ENCODE measurements at regions not wholly inside any gene's neighbourhood (a gene's known extent, or its start where the extent isn't known, plus 50 kb on each side); places are given as distances from the start of the nearest gene placed in this dataset.

DNA sequence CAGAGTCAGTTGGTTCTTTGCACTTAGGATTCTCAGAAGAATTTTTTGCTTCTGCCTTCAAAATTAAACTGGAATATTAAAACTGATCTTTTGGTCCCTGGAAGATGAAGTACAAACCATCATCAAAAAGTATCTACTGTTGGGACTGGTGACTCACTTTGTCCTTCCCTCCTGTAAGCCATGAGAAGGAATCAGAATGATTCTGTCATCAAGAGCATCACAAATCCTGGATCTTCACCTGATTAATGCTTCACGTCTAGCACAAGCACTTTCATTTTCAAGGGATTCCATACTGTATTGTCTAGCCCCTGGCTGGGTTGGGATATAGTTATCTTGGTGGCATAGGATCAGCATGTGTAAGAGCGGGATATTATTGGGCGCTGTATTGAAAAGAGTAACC is 69.3 kb upstream of the CYP1B1 start:
- Histone ChIP-seq H3K27me3 (replicated peaks; ENCODE audit: control insufficient read depth, insufficient read depth, low read length) (no peaks in the 10 kb centered on the region), H3K36me3 (ENCODE audit: control insufficient read depth, insufficient read depth, low read length) (no peaks in the 10 kb centered on the region), H3K4me1 (peaks cover 13% of the 10 kb centered on the region), H3K9me3 (no peaks in the 10 kb centered on the region; the same call in 1 of the 2 replicates), H3K4me3 (ENCODE audit: low read depth, low read length) (no peak overlapping the region)
- ChIA-PET CTCF (no interaction called here), POLR2A (no interaction called here)
- intact Hi-C loops (cut with micrococcal nuclease; ENCODE audit: unreplicated experiment) = no loop called here
- Mint-ChIP-seq H3K36me3 (ENCODE audit: insufficient read depth, unreplicated experiment) (no peaks in the 10 kb centered on the region), H3K27ac (ENCODE audit: unreplicated experiment) (no peak overlapping the region), H3K9me3 (ENCODE audit: unreplicated experiment) (peaks cover 17% of the 10 kb centered on the region), H3K4me3 (ENCODE audit: unreplicated experiment) (no peak overlapping the region), H3K4me1 (ENCODE audit: low read depth, unreplicated experiment) (peaks cover 8% of the 10 kb centered on the region), H3K27me3 (ENCODE audit: insufficient read depth, unreplicated experiment) (no peaks in the 10 kb centered on the region)
- TF ChIP-seq, protein P1, sequence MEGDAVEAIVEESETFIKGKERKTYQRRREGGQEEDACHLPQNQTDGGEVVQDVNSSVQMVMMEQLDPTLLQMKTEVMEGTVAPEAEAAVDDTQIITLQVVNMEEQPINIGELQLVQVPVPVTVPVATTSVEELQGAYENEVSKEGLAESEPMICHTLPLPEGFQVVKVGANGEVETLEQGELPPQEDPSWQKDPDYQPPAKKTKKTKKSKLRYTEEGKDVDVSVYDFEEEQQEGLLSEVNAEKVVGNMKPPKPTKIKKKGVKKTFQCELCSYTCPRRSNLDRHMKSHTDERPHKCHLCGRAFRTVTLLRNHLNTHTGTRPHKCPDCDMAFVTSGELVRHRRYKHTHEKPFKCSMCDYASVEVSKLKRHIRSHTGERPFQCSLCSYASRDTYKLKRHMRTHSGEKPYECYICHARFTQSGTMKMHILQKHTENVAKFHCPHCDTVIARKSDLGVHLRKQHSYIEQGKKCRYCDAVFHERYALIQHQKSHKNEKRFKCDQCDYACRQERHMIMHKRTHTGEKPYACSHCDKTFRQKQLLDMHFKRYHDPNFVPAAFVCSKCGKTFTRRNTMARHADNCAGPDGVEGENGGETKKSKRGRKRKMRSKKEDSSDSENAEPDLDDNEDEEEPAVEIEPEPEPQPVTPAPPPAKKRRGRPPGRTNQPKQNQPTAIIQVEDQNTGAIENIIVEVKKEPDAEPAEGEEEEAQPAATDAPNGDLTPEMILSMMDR (IDR thresholded peaks at IDR 0.05; ENCODE audit: insufficient read depth in 1 of 2, low read depth in 1 of 2, low read length in 1 of 2, severe bottlenecking in 1 of 2, unreplicated experiment in 1 of 2) = no peak
- DNase-seq = no peak
- no TSS peak for BruUV-seq (replicated peaks)

DNA sequence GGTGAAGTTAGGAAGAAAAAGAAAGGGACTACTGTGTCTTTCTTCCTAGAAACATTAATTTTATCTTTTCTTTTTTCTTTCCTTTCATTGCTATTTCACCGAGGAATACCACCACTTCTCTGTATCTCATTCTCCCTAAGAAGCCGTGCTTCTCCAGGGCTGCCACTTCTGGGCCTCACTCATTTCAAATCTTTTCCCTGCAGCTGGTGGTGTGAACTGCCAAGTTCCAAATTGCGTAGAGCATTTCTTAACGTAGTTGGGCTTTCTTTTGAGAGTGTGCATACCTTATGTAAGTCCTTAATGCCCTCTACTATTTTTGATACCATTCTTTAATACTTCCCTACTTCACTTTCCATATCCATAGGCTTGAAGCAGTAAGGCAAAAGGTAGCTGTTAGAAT is 66.7 kb upstream of the CYP1B1 start:
- H3K36me3 ChIP-seq (ENCODE audit: control insufficient read depth, insufficient read depth, low read length) = no peaks in the 10 kb centered on the region
- TF ChIP-seq, protein P1 (IDR thresholded peaks at IDR 0.05; ENCODE audit: insufficient read depth in 1 of 2, low read depth in 1 of 2, low read length in 1 of 2, severe bottlenecking in 1 of 2, unreplicated experiment in 1 of 2) = no peak
- H3K4me1 ChIP-seq = peaks cover 13% of the 10 kb centered on the region
- H3K9me3 ChIP-seq = no peaks in the 10 kb centered on the region; the same call in 1 of the 2 replicates
- Mint-ChIP-seq H3K9me3 (ENCODE audit: unreplicated experiment) (peaks cover 11% of the 10 kb centered on the region), H3K4me1 (ENCODE audit: low read depth, unreplicated experiment) (peaks cover 8% of the 10 kb centered on the region), H3K27me3 (ENCODE audit: insufficient read depth, unreplicated experiment) (no peaks in the 10 kb centered on the region), H3K4me3 (ENCODE audit: unreplicated experiment) (no peak overlapping the region), H3K36me3 (ENCODE audit: insufficient read depth, unreplicated experiment) (no peaks in the 10 kb centered on the region), H3K27ac (ENCODE audit: unreplicated experiment) (no peak overlapping the region)
- ChIA-PET POLR2A (no interaction called here), CTCF (no interaction called here)
- intact Hi-C loops (cut with micrococcal nuclease; ENCODE audit: unreplicated experiment) = no loop called here
- no TSS peak for BruUV-seq (replicated peaks)
- H3K27me3 ChIP-seq (replicated peaks; ENCODE audit: control insufficient read depth, insufficient read depth, low read length) = no peaks in the 10 kb centered on the region
- no peak for DNase-seq
- H3K4me3 ChIP-seq (ENCODE audit: low read depth, low read length) = no peak overlapping the region

DNA sequence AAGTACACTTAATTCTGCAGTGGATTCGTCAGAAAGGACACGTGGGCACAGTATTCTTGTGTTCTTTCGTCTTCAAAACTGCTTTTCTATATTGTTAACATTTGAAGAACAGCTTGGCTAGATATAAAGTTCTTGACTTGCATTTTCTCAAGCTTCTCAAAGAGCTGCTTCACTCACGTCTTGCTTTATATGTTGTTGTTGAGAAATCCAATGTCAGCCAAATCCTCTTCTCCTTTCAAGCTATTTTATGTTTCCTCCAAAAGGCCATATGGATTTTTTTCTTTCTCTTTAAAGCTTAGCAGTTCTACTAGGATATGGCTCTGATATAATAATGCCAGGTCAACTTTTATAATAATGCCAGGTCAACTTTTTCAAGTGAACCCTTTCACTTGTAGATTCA is 65.5 kb upstream of the CYP1B1 start:
- H3K36me3 ChIP-seq (ENCODE audit: control insufficient read depth, insufficient read depth, low read length) = no peaks in the 10 kb centered on the region
- H3K9me3 Mint-ChIP-seq (ENCODE audit: unreplicated experiment) = peaks cover 11% of the 10 kb centered on the region
- no peaks in the 10 kb centered on the region for H3K27me3 ChIP-seq (replicated peaks; ENCODE audit: control insufficient read depth, insufficient read depth, low read length)
- intact Hi-C loops (cut with micrococcal nuclease; ENCODE audit: unreplicated experiment) = no loop called here
- DNase-seq = no peak
- H3K27me3 Mint-ChIP-seq (ENCODE audit: insufficient read depth, unreplicated experiment) = no peaks in the 10 kb centered on the region
- TF ChIP-seq, protein P1 (IDR thresholded peaks at IDR 0.05; ENCODE audit: insufficient read depth in 1 of 2, low read depth in 1 of 2, low read length in 1 of 2, severe bottlenecking in 1 of 2, unreplicated experiment in 1 of 2) = no peak
- H3K4me3 ChIP-seq (ENCODE audit: low read depth, low read length) = no peak overlapping the region
- CTCF ChIA-PET = no interaction called here
- no peaks in the 10 kb centered on the region; the same call in 1 of the 2 replicates for H3K9me3 ChIP-seq
- no peaks in the 10 kb centered on the region for H3K36me3 Mint-ChIP-seq (ENCODE audit: insufficient read depth, unreplicated experiment)
- H3K4me1 ChIP-seq = peaks cover 5% of the 10 kb centered on the region
- H3K27ac Mint-ChIP-seq (ENCODE audit: unreplicated experiment) = no peak overlapping the region
- POLR2A ChIA-PET = no interaction called here
- no peaks in the 10 kb centered on the region for H3K4me1 Mint-ChIP-seq (ENCODE audit: low read depth, unreplicated experiment)
- no peak overlapping the region for H3K4me3 Mint-ChIP-seq (ENCODE audit: unreplicated experiment)
- BruUV-seq (replicated peaks) = no TSS peak
